ENCODE measurements at regions not wholly inside any gene's neighbourhood (a gene's known extent, or its start where the extent isn't known, plus 50 kb on each side); places are given as distances from the start of the nearest gene placed in this dataset.

GRCh38 chr10:33542752-33543505 is 208.5 kb upstream of the NRP1 start:
- intact Hi-C loops (cut with DNase I; ENCODE audit: low total_unique reads): no loop called here
- Histone ChIP-seq H3K9me3 (peaks cover 0 to 10% (median 0%) of the 10 kb centered on the region in 3 donors), H3K4me1 (no peaks in the 10 kb centered on the region), H3K4me3 (no peak overlapping the region), H3K36me3 (no peaks in the 10 kb centered on the region), H3K27ac (no peak overlapping the region), H3K27me3 (no peaks in the 10 kb centered on the region)
- no peak for TF ChIP-seq CTCF (IDR thresholded peaks at IDR 0.05)
- no peak for DNase-seq

- intact Hi-C loops (cut with DNase I; ENCODE audit: low total_unique reads): no loop called here
- no peaks in the 10 kb centered on the region for H3K4me1 ChIP-seq
- no peaks in the 10 kb centered on the region for H3K27me3 ChIP-seq
- TF ChIP-seq CTCF (IDR thresholded peaks at IDR 0.05): no peak
- no peaks in the 10 kb centered on the region for H3K36me3 ChIP-seq
- H3K4me3 ChIP-seq: no peak overlapping the region
- no peak for DNase-seq
- peaks cover 0 to 9% (median 0%) of the 10 kb centered on the region in 3 donors for H3K9me3 ChIP-seq
- H3K27ac ChIP-seq: no peak overlapping the region
Observed at GRCh38 chr10:33539116-33539515, 204.6 kb upstream of the NRP1 start.

- Histone ChIP-seq H3K9me3 (no peaks in the 10 kb centered on the region), H3K4me3 (no peak overlapping the region), H3K27ac (no peak overlapping the region), H3K4me1 (no peaks in the 10 kb centered on the region), H3K27me3 (no peaks in the 10 kb centered on the region), H3K36me3 (no peaks in the 10 kb centered on the region)
- intact Hi-C loops (cut with DNase I; ENCODE audit: low total_unique reads): no loop called here
- DNase-seq: no peak
- no peak for TF ChIP-seq CTCF (IDR thresholded peaks at IDR 0.05)
Observed at GRCh38 chr10:33537066-33537465, 202.6 kb upstream of the NRP1 start.

GRCh38 chr10:33536508-33536907 is 202.0 kb upstream of the NRP1 start:
- intact Hi-C loops (cut with DNase I; ENCODE audit: low total_unique reads): no loop called here
- no peak overlapping the region for H3K4me3 ChIP-seq
- no peak for TF ChIP-seq CTCF (IDR thresholded peaks at IDR 0.05)
- no peak for DNase-seq
- H3K4me1 ChIP-seq: no peaks in the 10 kb centered on the region
- no peaks in the 10 kb centered on the region for H3K9me3 ChIP-seq
- no peaks in the 10 kb centered on the region for H3K27me3 ChIP-seq
- H3K27ac ChIP-seq: no peak overlapping the region
- no peaks in the 10 kb centered on the region for H3K36me3 ChIP-seq

GRCh38 chr10:33535866-33536265 is 201.4 kb upstream of the NRP1 start:
- H3K27me3 ChIP-seq: no peaks in the 10 kb centered on the region
- H3K36me3 ChIP-seq: no peaks in the 10 kb centered on the region
- no peak for DNase-seq
- intact Hi-C loops (cut with DNase I; ENCODE audit: low total_unique reads): no loop called here
- TF ChIP-seq CTCF (IDR thresholded peaks at IDR 0.05): no peak
- H3K27ac ChIP-seq: no peak overlapping the region
- H3K9me3 ChIP-seq: no peaks in the 10 kb centered on the region
- no peak overlapping the region for H3K4me3 ChIP-seq
- H3K4me1 ChIP-seq: no peaks in the 10 kb centered on the region

Data from tibial artery (tissue), 4 donors.